Activated T-helper 1 cell treated with anti-CD3 and anti-CD28 coated beads, Interleukin-12 subunit alpha, Interleukin-12 subunit beta, Interleukin-2, Interleukin-4 antibody, amounts not matched to agents 30 ng/mL and 10 ng/mL and 1 ng/mL, durations not matched to agents 14 hours and 24 hours and 36 hours (primary cell): ENCODE measurements at regions not wholly inside any gene's neighbourhood (a gene's known extent, or its start where the extent isn't known, plus 50 kb on each side); places are given as distances from the start of the nearest gene placed in this dataset.

Experiments
- DNase-seq: peaks from one replicate; pipeline ENCODE4 v3.0.0; 2021; ENCODE audit warnings: low spot score
- H3K27ac Mint-ChIP-seq: one replicate; pipeline ENCODE4 v1.8.0; 2021; ENCODE audit warnings: mild to moderate bottlenecking, mixed read lengths
- H3K27me3 Mint-ChIP-seq: one replicate; pipeline ENCODE4 v1.8.0; 2022; ENCODE audit warnings: mild to moderate bottlenecking, moderate library complexity, mixed read lengths; ENCODE audit not compliant: insufficient read depth
- H3K36me3 Mint-ChIP-seq: one replicate; pipeline ENCODE4 v1.8.0; 2021; ENCODE audit warnings: low read depth, mixed read lengths
- H3K4me1 Mint-ChIP-seq: one replicate; pipeline ENCODE4 v1.8.0; 2021; ENCODE audit warnings: low read depth, mixed read lengths
- H3K4me3 Mint-ChIP-seq: one replicate; pipeline ENCODE4 v1.8.0; 2021; ENCODE audit warnings: mild to moderate bottlenecking, moderate library complexity, mixed read lengths
- H3K9me3 Mint-ChIP-seq: one replicate; pipeline ENCODE4 v1.8.0; 2021; ENCODE audit warnings: mixed read lengths
- intact Hi-C: fragments of 100-400 bp; cut with micrococcal nuclease; formaldehyde crosslinking; loops from one replicate; pipeline ENCODE4 v1.15.1; 2024

DNA sequence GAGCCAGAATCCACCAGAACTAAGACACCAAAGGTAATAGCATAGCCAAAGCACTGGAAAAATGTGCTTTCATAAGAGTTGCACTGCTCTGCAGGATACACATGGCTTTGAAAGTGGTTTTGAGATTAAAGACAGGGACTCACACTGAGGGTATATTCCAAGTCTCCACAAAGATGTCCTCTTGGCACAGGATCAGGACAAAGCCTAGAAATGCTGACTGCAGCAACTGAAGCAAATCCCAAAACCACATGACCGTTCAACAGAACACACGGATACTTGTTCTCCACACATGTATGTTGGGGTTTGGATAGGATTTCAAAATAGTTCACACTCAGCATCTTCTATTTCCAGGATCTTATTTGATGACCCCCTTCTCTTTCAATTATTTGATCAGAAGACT, 364.3 kb upstream of the HSF2 start:
- Mint-ChIP-seq H3K9me3 (no peaks in the 10 kb centered on the region), H3K27me3 (peaks cover 3% of the 10 kb centered on the region), H3K4me3 (no peak overlapping the region), H3K27ac (no peak overlapping the region), H3K36me3 (no peaks in the 10 kb centered on the region), H3K4me1 (no peaks in the 10 kb centered on the region)
- no peak for DNase-seq
- intact Hi-C loops: no loop called here

DNA sequence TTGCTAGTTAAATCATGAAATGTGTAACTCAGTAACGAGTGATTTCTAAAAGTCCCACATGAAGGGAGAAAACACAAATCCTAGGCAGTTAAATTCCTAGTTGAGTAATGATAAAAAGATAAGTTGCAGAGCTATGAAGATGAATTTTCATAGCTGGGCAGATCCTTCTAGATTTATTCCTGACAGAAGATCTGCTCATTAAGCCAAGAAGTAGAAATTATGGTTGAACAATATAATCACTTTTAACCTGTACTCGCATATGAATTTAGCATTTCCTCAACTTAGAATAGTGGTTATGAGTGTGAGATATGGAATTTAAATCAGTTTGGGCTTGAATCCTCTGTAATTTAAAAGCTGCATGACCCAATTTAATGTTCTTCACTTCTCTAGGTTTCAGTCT, 359.2 kb upstream of the HSF2 start:
- intact Hi-C loops: no loop called here
- no peak for DNase-seq
- no peaks in the 10 kb centered on the region for H3K36me3 Mint-ChIP-seq
- no peak overlapping the region for H3K27ac Mint-ChIP-seq
- no peaks in the 10 kb centered on the region for H3K9me3 Mint-ChIP-seq
- H3K4me3 Mint-ChIP-seq: no peak overlapping the region
- peaks cover 8% of the 10 kb centered on the region for H3K4me1 Mint-ChIP-seq
- peaks cover 3% of the 10 kb centered on the region for H3K27me3 Mint-ChIP-seq

DNA sequence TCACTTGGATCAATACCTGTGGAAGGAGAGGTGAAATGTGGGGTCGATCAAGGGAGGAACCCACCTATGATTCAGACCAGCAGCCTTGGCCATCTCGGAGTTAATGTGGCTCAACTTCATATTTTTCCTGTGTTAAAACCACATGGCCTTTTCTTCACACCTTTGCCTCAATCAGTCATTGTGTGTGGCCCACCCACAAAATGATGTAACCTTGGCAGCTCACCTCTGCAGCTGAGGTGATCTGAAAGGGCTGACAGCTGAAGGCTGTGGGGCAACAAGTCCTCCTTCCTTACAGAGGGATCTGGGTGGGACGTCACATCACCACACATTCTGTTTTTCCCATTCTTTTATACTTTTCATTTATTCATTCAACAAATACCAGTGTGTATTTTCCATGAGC, 357.1 kb upstream of the HSF2 start:
- Mint-ChIP-seq H3K4me3 (no peak overlapping the region), H3K27me3 (no peaks in the 10 kb centered on the region), H3K36me3 (no peaks in the 10 kb centered on the region), H3K4me1 (peaks cover 8% of the 10 kb centered on the region), H3K27ac (no peak overlapping the region), H3K9me3 (no peaks in the 10 kb centered on the region)
- intact Hi-C loops: no loop called here
- no peak for DNase-seq

DNA sequence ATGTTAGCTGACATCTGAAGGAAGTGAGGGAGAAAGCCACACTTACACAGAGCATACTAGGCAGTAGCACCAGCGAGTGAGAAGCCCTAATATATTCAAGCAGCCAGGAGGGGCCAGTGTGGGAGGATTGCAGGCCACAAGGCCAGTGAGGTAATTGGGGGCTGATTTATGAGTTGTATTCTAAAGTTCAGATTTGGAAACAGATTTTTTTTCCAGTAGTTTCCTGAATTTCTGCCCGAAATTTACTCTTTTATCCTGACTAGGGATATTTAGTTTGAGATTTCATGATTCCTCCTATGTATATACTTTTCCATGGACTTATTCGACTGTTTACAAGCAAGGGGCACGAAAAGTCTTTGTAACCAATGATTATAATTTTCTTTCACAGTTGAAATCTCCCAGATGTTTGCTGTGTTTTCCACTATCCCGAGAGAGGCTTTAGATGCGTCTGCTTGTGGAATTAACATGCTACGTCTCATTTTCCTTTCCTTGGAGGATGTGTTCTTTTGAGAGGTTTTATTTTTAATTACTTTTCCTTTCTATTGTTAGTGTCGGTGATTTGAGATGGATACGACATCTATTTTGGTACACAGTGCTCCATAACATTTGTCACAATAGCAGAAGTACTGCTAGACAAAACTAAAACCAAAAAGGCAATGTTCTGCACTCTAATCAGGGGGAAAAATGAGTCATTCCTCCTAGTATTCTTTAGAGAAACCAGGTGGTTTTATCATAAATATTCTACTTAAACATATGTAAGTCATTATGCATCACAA, 356.3 kb upstream of the HSF2 start:
- no peak for DNase-seq
- Mint-ChIP-seq H3K4me3 (no peak overlapping the region), H3K9me3 (no peaks in the 10 kb centered on the region), H3K36me3 (no peaks in the 10 kb centered on the region), H3K27ac (no peak overlapping the region), H3K4me1 (peaks cover 8% of the 10 kb centered on the region), H3K27me3 (no peaks in the 10 kb centered on the region)
- intact Hi-C loops: no loop called here

DNA sequence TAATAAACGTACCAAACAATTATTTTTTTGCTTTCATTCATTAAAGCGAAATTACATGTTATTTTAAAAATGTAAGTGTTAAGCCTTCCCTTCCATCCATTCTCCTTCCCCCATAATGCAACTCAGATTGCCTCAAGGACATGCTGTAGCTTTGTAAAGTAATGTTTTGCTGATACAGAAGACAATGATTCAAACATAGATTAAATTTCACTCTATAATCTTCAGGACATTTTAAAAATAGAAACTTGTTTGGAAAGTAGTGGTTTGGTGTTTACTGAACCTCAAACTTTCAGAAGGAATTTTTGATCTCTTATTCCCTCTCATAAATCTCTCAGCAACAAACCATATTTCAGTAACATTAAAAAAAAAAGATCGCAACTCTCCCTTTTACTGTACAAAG, 350.9 kb upstream of the HSF2 start:
- intact Hi-C loops: no loop called here
- no peaks in the 10 kb centered on the region for H3K27me3 Mint-ChIP-seq
- no peak for DNase-seq
- no peak overlapping the region for H3K4me3 Mint-ChIP-seq
- no peaks in the 10 kb centered on the region for H3K9me3 Mint-ChIP-seq
- no peaks in the 10 kb centered on the region for H3K36me3 Mint-ChIP-seq
- H3K27ac Mint-ChIP-seq: no peak overlapping the region
- no peaks in the 10 kb centered on the region for H3K4me1 Mint-ChIP-seq

DNA sequence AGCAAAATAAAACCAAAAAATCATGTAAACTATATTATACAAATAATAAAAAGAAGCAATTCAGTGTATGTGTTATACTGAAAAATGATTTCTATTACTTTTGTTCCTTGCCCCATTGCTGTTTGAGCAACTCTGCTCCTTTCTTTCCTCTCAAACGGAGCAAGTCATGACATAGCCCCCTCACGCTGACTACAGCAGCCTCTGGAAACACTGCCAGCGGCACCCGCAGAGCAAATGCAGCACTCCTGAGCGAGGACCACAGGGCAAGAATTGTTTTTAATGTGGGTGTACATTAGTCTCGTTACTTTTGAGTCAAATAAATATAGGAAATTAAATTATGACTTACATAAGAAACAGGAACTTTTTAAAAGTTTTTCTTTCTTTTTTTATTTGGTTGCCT, 350.1 kb upstream of the HSF2 start:
- Mint-ChIP-seq H3K27me3 (no peaks in the 10 kb centered on the region), H3K4me3 (no peak overlapping the region), H3K36me3 (no peaks in the 10 kb centered on the region), H3K4me1 (no peaks in the 10 kb centered on the region), H3K9me3 (no peaks in the 10 kb centered on the region), H3K27ac (no peak overlapping the region)
- intact Hi-C loops: no loop called here
- no peak for DNase-seq

DNA sequence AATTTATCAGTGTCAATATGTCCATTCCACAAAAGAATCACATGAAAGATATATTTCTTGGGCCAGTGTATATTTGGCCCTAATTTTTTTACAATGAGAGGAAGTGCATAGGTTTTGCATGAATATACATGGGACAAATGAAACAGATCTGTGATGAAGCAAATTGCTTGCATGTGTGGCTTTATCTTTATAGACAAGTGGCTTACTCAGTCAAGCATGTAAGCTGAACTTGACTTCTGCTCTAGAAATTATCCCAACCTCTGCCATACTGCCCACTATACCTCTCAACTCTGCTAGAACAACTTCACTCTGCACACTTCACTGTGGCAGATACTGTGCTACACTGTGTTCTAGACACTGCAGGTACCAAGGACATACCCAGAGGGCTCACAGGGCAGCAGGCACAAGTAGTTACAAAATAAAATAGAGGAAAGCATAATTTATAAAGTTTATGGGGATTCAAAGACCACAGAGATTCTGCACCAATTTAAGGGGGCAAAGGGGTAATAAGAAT, 349.2 kb upstream of the HSF2 start:
- Mint-ChIP-seq H3K27ac (no peak overlapping the region), H3K9me3 (no peaks in the 10 kb centered on the region)

DNA sequence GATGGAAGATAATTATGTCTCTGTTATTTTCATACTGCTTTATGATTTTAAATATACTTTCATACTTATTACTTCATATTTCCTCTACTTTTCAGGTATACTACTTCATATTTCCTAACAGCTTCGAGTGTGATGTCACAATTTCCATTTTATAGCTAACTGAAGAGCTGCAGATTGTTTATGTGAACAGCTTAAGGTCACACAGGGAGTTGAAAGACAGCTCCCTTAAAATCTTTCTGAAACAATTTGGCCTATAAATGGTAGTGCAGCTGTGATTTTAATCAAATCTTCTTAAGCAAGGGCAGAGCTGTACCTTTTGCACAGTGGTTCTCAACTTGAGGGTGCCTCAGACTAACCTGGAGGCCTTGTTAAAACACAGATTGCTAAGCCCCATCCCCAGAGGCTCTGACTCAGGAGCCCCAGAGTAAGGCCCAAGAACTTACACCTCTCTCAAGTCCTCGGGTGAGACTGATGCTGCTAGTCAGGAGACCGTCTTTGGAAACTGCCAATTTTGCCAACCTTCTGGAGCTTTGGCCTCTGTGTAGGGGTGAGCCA, 347.0 kb upstream of the HSF2 start:
- H3K27me3 Mint-ChIP-seq: no peaks in the 10 kb centered on the region
- H3K9me3 Mint-ChIP-seq: no peaks in the 10 kb centered on the region
- intact Hi-C loops: no loop called here
- no peaks in the 10 kb centered on the region for H3K4me1 Mint-ChIP-seq
- no peaks in the 10 kb centered on the region for H3K36me3 Mint-ChIP-seq
- no peak for DNase-seq
- no peak overlapping the region for H3K4me3 Mint-ChIP-seq
- no peak overlapping the region for H3K27ac Mint-ChIP-seq

More for the DNA sequence above, 349.2 kb upstream of the HSF2 start:
- DNase-seq: no peak
- intact Hi-C loops: no loop called here
- Mint-ChIP-seq H3K36me3 (no peaks in the 10 kb centered on the region), H3K27me3 (no peaks in the 10 kb centered on the region), H3K4me3 (no peak overlapping the region), H3K4me1 (no peaks in the 10 kb centered on the region)

DNA sequence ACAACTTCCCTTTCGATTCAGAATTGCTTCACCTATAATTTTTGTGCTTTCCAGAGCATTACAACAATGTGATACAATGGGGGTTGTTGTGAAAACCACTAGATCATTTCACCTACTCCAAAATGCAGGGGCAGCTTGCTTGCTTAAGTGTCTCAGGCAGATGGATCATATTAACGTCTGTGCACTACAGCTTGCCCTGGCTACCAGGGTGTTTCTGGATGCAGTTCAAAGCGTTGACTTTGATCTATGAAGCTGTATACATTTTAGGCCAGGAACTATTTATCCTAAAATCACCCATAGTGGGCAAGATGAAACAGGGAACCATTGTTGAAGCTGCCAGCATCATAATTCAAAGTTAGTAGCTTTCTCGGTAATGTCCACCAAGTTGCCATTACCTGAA, 339.5 kb upstream of the HSF2 start:
- Mint-ChIP-seq H3K36me3 (no peaks in the 10 kb centered on the region), H3K27me3 (no peaks in the 10 kb centered on the region), H3K4me3 (no peak overlapping the region), H3K27ac (no peak overlapping the region), H3K9me3 (no peaks in the 10 kb centered on the region), H3K4me1 (no peaks in the 10 kb centered on the region)
- intact Hi-C loops: no loop called here
- DNase-seq: no peak

DNA sequence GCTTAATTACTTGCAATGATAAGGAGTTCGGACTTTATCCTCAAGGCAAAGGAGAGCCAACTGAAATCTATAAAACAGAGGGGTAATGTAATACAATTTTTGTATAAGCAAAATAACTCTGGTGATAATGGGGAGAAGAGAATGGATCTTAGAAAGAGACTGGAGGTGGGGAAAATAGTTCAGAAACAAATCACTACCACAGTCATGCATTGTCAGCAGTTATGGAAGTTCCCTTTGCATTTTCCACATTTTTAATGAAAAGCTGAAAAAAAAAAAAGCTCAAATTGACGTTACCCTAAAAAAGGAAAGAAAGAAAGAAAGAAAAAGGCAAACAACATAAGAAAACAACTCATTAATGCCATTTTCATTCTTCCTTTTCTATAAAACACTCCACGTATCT, 337.6 kb upstream of the HSF2 start:
- no peak overlapping the region for H3K4me3 Mint-ChIP-seq
- intact Hi-C loops: no loop called here
- no peaks in the 10 kb centered on the region for H3K9me3 Mint-ChIP-seq
- no peaks in the 10 kb centered on the region for H3K4me1 Mint-ChIP-seq
- no peaks in the 10 kb centered on the region for H3K27me3 Mint-ChIP-seq
- H3K36me3 Mint-ChIP-seq: no peaks in the 10 kb centered on the region
- DNase-seq: no peak
- no peak overlapping the region for H3K27ac Mint-ChIP-seq

DNA sequence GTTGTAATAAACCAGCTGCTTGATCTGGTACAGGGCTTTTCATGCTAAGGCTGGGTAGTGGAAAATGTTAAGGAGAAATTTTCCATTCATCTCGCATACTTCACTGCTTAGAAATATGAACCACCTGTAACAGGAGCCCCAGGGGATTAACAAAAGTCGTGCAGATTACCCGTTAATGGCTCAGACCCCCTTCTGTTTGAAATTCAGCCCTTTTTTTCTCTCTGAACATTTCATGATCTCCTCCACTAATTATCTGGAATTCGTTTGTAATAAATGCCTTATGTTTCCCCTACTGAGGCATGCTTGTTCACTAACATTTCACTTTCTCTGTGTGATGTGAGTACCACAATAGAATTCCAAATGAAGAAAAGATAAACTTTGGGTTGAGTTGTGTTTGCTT, 336.4 kb upstream of the HSF2 start:
- H3K4me3 Mint-ChIP-seq: no peak overlapping the region
- H3K27ac Mint-ChIP-seq: no peak overlapping the region
- intact Hi-C loops: no loop called here
- no peaks in the 10 kb centered on the region for H3K9me3 Mint-ChIP-seq
- no peaks in the 10 kb centered on the region for H3K4me1 Mint-ChIP-seq
- DNase-seq: no peak
- no peaks in the 10 kb centered on the region for H3K36me3 Mint-ChIP-seq
- H3K27me3 Mint-ChIP-seq: no peaks in the 10 kb centered on the region

DNA sequence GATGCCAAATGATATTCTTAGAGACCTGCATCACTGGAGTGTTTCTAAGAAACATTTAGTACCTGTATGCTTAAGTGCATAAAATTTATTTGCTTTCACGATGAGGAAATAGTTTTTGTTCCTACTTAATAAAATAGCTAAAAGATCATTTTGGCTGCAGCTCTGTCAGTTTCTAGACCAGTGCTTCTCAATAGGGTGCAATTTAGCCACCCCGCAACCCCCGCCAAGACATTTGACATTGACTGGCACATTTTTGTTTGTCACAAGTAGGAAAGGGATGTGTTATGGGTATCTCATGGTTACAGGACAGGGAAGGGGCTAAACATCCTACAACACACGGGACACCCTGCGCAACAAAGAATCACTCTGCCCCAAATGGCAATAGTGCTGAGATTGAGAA, 335.7 kb upstream of the HSF2 start:
- no peak for DNase-seq
- no peak overlapping the region for H3K27ac Mint-ChIP-seq
- H3K4me1 Mint-ChIP-seq: no peaks in the 10 kb centered on the region
- H3K36me3 Mint-ChIP-seq: no peaks in the 10 kb centered on the region
- no peaks in the 10 kb centered on the region for H3K9me3 Mint-ChIP-seq
- H3K4me3 Mint-ChIP-seq: no peak overlapping the region
- intact Hi-C loops: no loop called here
- H3K27me3 Mint-ChIP-seq: no peaks in the 10 kb centered on the region

DNA sequence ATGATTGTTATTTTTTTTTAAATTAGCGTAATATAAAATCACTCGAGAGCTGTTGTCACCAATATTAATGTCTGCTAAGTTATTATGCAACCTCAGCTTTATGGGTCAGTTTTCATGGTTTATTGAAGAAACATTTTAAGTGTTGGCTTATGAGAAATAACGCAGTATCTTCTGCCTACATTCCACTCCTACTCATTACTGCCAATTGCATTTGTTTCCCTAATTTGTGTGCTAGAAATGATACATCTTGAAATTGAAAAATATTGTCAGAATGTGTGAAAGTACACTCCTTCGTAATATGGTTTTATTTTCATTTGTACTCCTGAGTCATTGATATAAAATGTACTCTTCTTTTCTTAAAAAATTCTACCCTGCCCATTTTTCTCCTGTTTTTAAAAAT, 333.3 kb upstream of the HSF2 start:
- Mint-ChIP-seq H3K4me1 (no peaks in the 10 kb centered on the region), H3K27me3 (no peaks in the 10 kb centered on the region), H3K4me3 (no peak overlapping the region), H3K27ac (no peak overlapping the region), H3K9me3 (no peaks in the 10 kb centered on the region), H3K36me3 (no peaks in the 10 kb centered on the region)
- intact Hi-C loops: no loop called here
- DNase-seq: no peak
